Tibial nerve (tissue), 4 donors: ENCODE measurements at regions not wholly inside any gene's neighbourhood (a gene's known extent, or its start where the extent isn't known, plus 50 kb on each side); places are given as distances from the start of the nearest gene placed in this dataset.

Source experiments
- EP300 ChIP-seq, 2 donors: sonication (generic); formaldehyde crosslinking; IDR thresholded peaks; one replicate each; pipeline ENCODE4 v1.6.1; 2017; ENCODE audit warnings: antibody characterized with exemption in 2 of 2, mild to moderate bottlenecking in 1 of 2
- TF ChIP-seq, protein P1 (sequence below), 5 experiments: fragments of 200-600 bp in 3 of 5; fragments of 450-650 bp in 2 of 5; sonication (generic) in 3 of 5; IDR thresholded peaks; one replicate each; pipeline ENCODE4 v1.5.1; 2016 to 2019; ENCODE audit warnings: antibody characterized with exemption in 5 of 5, mild to moderate bottlenecking in 3 of 5, moderate library complexity in 2 of 5

- TF ChIP-seq EP300 (IDR thresholded peaks at IDR 0.05), result no peak
- TF ChIP-seq, protein P1, sequence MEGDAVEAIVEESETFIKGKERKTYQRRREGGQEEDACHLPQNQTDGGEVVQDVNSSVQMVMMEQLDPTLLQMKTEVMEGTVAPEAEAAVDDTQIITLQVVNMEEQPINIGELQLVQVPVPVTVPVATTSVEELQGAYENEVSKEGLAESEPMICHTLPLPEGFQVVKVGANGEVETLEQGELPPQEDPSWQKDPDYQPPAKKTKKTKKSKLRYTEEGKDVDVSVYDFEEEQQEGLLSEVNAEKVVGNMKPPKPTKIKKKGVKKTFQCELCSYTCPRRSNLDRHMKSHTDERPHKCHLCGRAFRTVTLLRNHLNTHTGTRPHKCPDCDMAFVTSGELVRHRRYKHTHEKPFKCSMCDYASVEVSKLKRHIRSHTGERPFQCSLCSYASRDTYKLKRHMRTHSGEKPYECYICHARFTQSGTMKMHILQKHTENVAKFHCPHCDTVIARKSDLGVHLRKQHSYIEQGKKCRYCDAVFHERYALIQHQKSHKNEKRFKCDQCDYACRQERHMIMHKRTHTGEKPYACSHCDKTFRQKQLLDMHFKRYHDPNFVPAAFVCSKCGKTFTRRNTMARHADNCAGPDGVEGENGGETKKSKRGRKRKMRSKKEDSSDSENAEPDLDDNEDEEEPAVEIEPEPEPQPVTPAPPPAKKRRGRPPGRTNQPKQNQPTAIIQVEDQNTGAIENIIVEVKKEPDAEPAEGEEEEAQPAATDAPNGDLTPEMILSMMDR (IDR thresholded peaks at IDR 0.05), result no peak
These were observed 129.5 kb upstream of the PZP start for GRCh38 chr12:9337656-9338055.
